Activated CD4-positive, alpha-beta T cell treated with anti-CD3 and anti-CD28 coated beads, Interleukin-2, amount 10 ng/mL, durations not matched to agents 24 days and 14 days (primary cell): ENCODE measurements at regions not wholly inside any gene's neighbourhood (a gene's known extent, or its start where the extent isn't known, plus 50 kb on each side); places are given as distances from the start of the nearest gene placed in this dataset.
"Not testable (repeated sequence)": the region's sequence is repeated elsewhere in the genome, so short reads cannot be mapped to it uniquely, and the experiment has no call there.

ENCODE experiments used
- DNase-seq: peaks from one replicate; pipeline ENCODE4 v3.0.0; 2022
- H3K27ac Mint-ChIP-seq: one replicate; pipeline ENCODE4 v1.8.0; 2022; ENCODE audit warnings: mild to moderate bottlenecking, mixed read lengths
- H3K27me3 Mint-ChIP-seq: one replicate; pipeline ENCODE4 v1.8.0; 2022; ENCODE audit warnings: mixed read lengths
- H3K36me3 Mint-ChIP-seq: one replicate; pipeline ENCODE4 v1.8.0; 2022; ENCODE audit warnings: low read depth, mild to moderate bottlenecking, mixed read lengths
- H3K4me1 Mint-ChIP-seq: one replicate; pipeline ENCODE4 v1.8.0; 2021; ENCODE audit warnings: mixed read lengths
- H3K4me3 Mint-ChIP-seq: one replicate; pipeline ENCODE4 v1.8.0; 2022; ENCODE audit warnings: mild to moderate bottlenecking, moderate library complexity, mixed read lengths
- H3K9me3 Mint-ChIP-seq: one replicate; pipeline ENCODE4 v1.8.0; 2021; ENCODE audit warnings: mixed read lengths
- intact Hi-C: fragments of 100-400 bp; cut with micrococcal nuclease; formaldehyde crosslinking; loops from one replicate; pipeline ENCODE4 v1.15.1; 2023

GRCh38 chr2:220821683-220822082 lies 750.4 kb downstream of the EPHA4 start:
- H3K36me3 Mint-ChIP-seq, result no peaks in the 10 kb centered on the region
- no peak overlapping the region for H3K4me3 Mint-ChIP-seq
- no peak for DNase-seq
- no peaks in the 10 kb centered on the region for H3K27me3 Mint-ChIP-seq
- no peaks in the 10 kb centered on the region for H3K9me3 Mint-ChIP-seq
- H3K27ac Mint-ChIP-seq, result no peak overlapping the region
- no peaks in the 10 kb centered on the region for H3K4me1 Mint-ChIP-seq
- intact Hi-C loops, result no loop called here

- H3K4me1 Mint-ChIP-seq, H3K27me3 Mint-ChIP-seq, H3K27ac Mint-ChIP-seq, H3K36me3 Mint-ChIP-seq, H3K9me3 Mint-ChIP-seq, DNase-seq, intact Hi-C loops, H3K4me3 Mint-ChIP-seq: not testable (repeated sequence)
These were observed 748.5 kb downstream of the EPHA4 start for GRCh38 chr2:220823590-220823989.

GRCh38 chr2:220833446-220833845 lies 738.7 kb downstream of the EPHA4 start:
- DNase-seq, result no peak
- intact Hi-C loops, result no loop called here
- Mint-ChIP-seq H3K27me3 (no peaks in the 10 kb centered on the region), H3K9me3 (no peaks in the 10 kb centered on the region), H3K4me3 (no peak overlapping the region), H3K27ac (no peak overlapping the region), H3K4me1 (no peaks in the 10 kb centered on the region), H3K36me3 (no peaks in the 10 kb centered on the region)

- Mint-ChIP-seq H3K9me3 (no peaks in the 10 kb centered on the region), H3K4me1 (no peaks in the 10 kb centered on the region), H3K27me3 (no peaks in the 10 kb centered on the region), H3K36me3 (no peaks in the 10 kb centered on the region), H3K4me3 (no peak overlapping the region), H3K27ac (no peak overlapping the region)
- intact Hi-C loops, result no loop called here
- DNase-seq, result no peak
These were observed 736.5 kb downstream of the EPHA4 start for GRCh38 chr2:220835583-220835982.

GRCh38 chr2:220837226-220837625 lies 734.9 kb downstream of the EPHA4 start:
- no peaks in the 10 kb centered on the region for H3K9me3 Mint-ChIP-seq
- no peaks in the 10 kb centered on the region for H3K27me3 Mint-ChIP-seq
- H3K4me3 Mint-ChIP-seq, result no peak overlapping the region

GRCh38 chr2:220842901-220843665 lies 729.0 kb downstream of the EPHA4 start:
- no peak for DNase-seq
- intact Hi-C loops, result no loop called here
- H3K9me3 Mint-ChIP-seq, result no peaks in the 10 kb centered on the region
- no peaks in the 10 kb centered on the region for H3K27me3 Mint-ChIP-seq
- H3K4me1 Mint-ChIP-seq, result no peaks in the 10 kb centered on the region
- no peak overlapping the region for H3K27ac Mint-ChIP-seq
- H3K36me3 Mint-ChIP-seq, result no peaks in the 10 kb centered on the region
- H3K4me3 Mint-ChIP-seq, result no peak overlapping the region

More at GRCh38 chr2:220837226-220837625, 734.9 kb downstream of the EPHA4 start:
- intact Hi-C loops, result no loop called here
- Mint-ChIP-seq H3K4me1 (no peaks in the 10 kb centered on the region), H3K27ac (no peak overlapping the region), H3K36me3 (no peaks in the 10 kb centered on the region)
- DNase-seq, result no peak

- H3K9me3 Mint-ChIP-seq, result no peaks in the 10 kb centered on the region
- H3K36me3 Mint-ChIP-seq, result no peaks in the 10 kb centered on the region
- no peak overlapping the region for H3K4me3 Mint-ChIP-seq
- intact Hi-C loops, result no loop called here
- H3K27me3 Mint-ChIP-seq, result no peaks in the 10 kb centered on the region
- H3K27ac Mint-ChIP-seq, result no peak overlapping the region
- no peak for DNase-seq
- no peaks in the 10 kb centered on the region for H3K4me1 Mint-ChIP-seq
These were observed 726.3 kb downstream of the EPHA4 start for GRCh38 chr2:220845766-220846273.

- no peak overlapping the region for H3K27ac Mint-ChIP-seq
- intact Hi-C loops, result no loop called here
- H3K36me3 Mint-ChIP-seq, result no peaks in the 10 kb centered on the region
- no peak overlapping the region for H3K4me3 Mint-ChIP-seq
- DNase-seq, result no peak
- no peaks in the 10 kb centered on the region for H3K9me3 Mint-ChIP-seq
- H3K27me3 Mint-ChIP-seq, result no peaks in the 10 kb centered on the region
- H3K4me1 Mint-ChIP-seq, result no peaks in the 10 kb centered on the region
These were observed 725.1 kb downstream of the EPHA4 start for GRCh38 chr2:220847006-220847405.

GRCh38 chr2:220847589-220847988 lies 724.5 kb downstream of the EPHA4 start:
- Mint-ChIP-seq H3K27ac (no peak overlapping the region), H3K4me3 (no peak overlapping the region), H3K36me3 (no peaks in the 10 kb centered on the region), H3K4me1 (no peaks in the 10 kb centered on the region), H3K27me3 (no peaks in the 10 kb centered on the region), H3K9me3 (no peaks in the 10 kb centered on the region)
- DNase-seq, result no peak
- intact Hi-C loops, result no loop called here

- Mint-ChIP-seq H3K4me1 (no peaks in the 10 kb centered on the region), H3K27ac (no peak overlapping the region), H3K27me3 (no peaks in the 10 kb centered on the region), H3K36me3 (no peaks in the 10 kb centered on the region), H3K4me3 (no peak overlapping the region), H3K9me3 (no peaks in the 10 kb centered on the region)
- intact Hi-C loops, result no loop called here
- DNase-seq, result no peak
These were observed 722.7 kb downstream of the EPHA4 start for GRCh38 chr2:220849433-220849832.

- intact Hi-C loops, result no loop called here
- Mint-ChIP-seq H3K27me3 (no peaks in the 10 kb centered on the region), H3K36me3 (no peaks in the 10 kb centered on the region), H3K27ac (no peak overlapping the region), H3K4me1 (no peaks in the 10 kb centered on the region), H3K4me3 (no peak overlapping the region), H3K9me3 (no peaks in the 10 kb centered on the region)
- DNase-seq, result no peak
These were observed 722.0 kb downstream of the EPHA4 start for GRCh38 chr2:220850116-220850515.

GRCh38 chr2:220855296-220855695 lies 716.8 kb downstream of the EPHA4 start:
- intact Hi-C loops, result no loop called here
- H3K4me3 Mint-ChIP-seq, result no peak overlapping the region
- H3K27ac Mint-ChIP-seq, result no peak overlapping the region
- H3K36me3 Mint-ChIP-seq, result no peaks in the 10 kb centered on the region
- H3K4me1 Mint-ChIP-seq, result no peaks in the 10 kb centered on the region
- H3K27me3 Mint-ChIP-seq, result no peaks in the 10 kb centered on the region
- H3K9me3 Mint-ChIP-seq, result no peaks in the 10 kb centered on the region
- no peak for DNase-seq

GRCh38 chr2:220856486-220856885 lies 715.6 kb downstream of the EPHA4 start:
- intact Hi-C loops, result no loop called here
- Mint-ChIP-seq H3K36me3 (no peaks in the 10 kb centered on the region), H3K9me3 (no peaks in the 10 kb centered on the region), H3K4me3 (no peak overlapping the region), H3K27ac (no peak overlapping the region), H3K27me3 (no peaks in the 10 kb centered on the region), H3K4me1 (no peaks in the 10 kb centered on the region)
- no peak for DNase-seq

GRCh38 chr2:220857368-220857767 lies 714.7 kb downstream of the EPHA4 start:
- H3K4me1 Mint-ChIP-seq, result no peaks in the 10 kb centered on the region
- H3K27ac Mint-ChIP-seq, result no peak overlapping the region
- no peaks in the 10 kb centered on the region for H3K9me3 Mint-ChIP-seq
- H3K27me3 Mint-ChIP-seq, result no peaks in the 10 kb centered on the region
- intact Hi-C loops, result no loop called here
- no peak overlapping the region for H3K4me3 Mint-ChIP-seq
- DNase-seq, result no peak
- no peaks in the 10 kb centered on the region for H3K36me3 Mint-ChIP-seq

GRCh38 chr2:220858101-220858500 lies 714.0 kb downstream of the EPHA4 start:
- no peaks in the 10 kb centered on the region for H3K9me3 Mint-ChIP-seq
- no peaks in the 10 kb centered on the region for H3K36me3 Mint-ChIP-seq
- intact Hi-C loops, result no loop called here
- no peak for DNase-seq
- H3K27ac Mint-ChIP-seq, result no peak overlapping the region
- H3K4me1 Mint-ChIP-seq, result no peaks in the 10 kb centered on the region
- H3K27me3 Mint-ChIP-seq, result no peaks in the 10 kb centered on the region
- no peak overlapping the region for H3K4me3 Mint-ChIP-seq
